HG03457 (cell line): ENCODE measurements at regions not wholly inside any gene's neighbourhood (a gene's known extent, or its start where the extent isn't known, plus 50 kb on each side); places are given as distances from the start of the nearest gene placed in this dataset.

Experiments
- ATAC-seq: cut with Tn5 transposase; IDR thresholded peaks from one replicate; pipeline ENCODE4 v1.9.1; 2021; ENCODE audit warnings: moderate number of reproducible peaks; ENCODE audit not compliant: unreplicated experiment

- no peak for ATAC-seq
Observed at GRCh38 chr5:123244458-123244857, 155.4 kb downstream of the PRDM6 start.
